Endothelial cell of umbilical vein (primary cell): ENCODE measurements at regions not wholly inside any gene's neighbourhood (a gene's known extent, or its start where the extent isn't known, plus 50 kb on each side); places are given as distances from the start of the nearest gene placed in this dataset.

ENCODE experiments used
- BruUV-seq: library from RNA; stranded (reverse); fragments of 400-500 nt; replicated peaks from 2 replicates; lab custom pipeline; 2021; lab: Mats Ljungman, UMichigan
- CTCF ChIA-PET: fragments of 300-600, 350-600 bp; sonication (Branson Sonifier 250); formaldehyde crosslinking; loops from one replicate; lab custom pipeline; 2021; ENCODE audit warnings: antibody characterized with exemption, inconsistent platforms; lab: Charles Lee
- POLR2A ChIA-PET: fragments of 300-600, 350-600 bp; sonication (Branson Sonifier 250); formaldehyde crosslinking; loops from one replicate; lab custom pipeline; 2021; ENCODE audit warnings: antibody characterized with exemption, inconsistent platforms; lab: Charles Lee
- DNase-seq: peaks from one replicate; pipeline ENCODE4 v3.0.0-alpha.2; 2011; ENCODE audit warnings: low read depth, low spot score
- FAIRE-seq: peaks from 2 replicates; lab custom pipeline; 2011; peaks lifted over from hg19 to GRCh38; lab: Jason Lieb, UNC
- H2AFZ ChIP-seq: 2 replicates; pipeline ENCODE4 v1.6.0; 2012; ENCODE audit warnings: low read depth, low read length, control low read depth, inconsistent platforms
- H3K27ac ChIP-seq: 2 replicates; pipeline ENCODE4 v1.5.1; 2011; ENCODE audit warnings: low read depth, mild to moderate bottlenecking, control low read depth, low read length, moderate library complexity; ENCODE audit not compliant: insufficient read depth
- H3K27me3 ChIP-seq, 2 experiments: 2 replicates each; pipeline versions ENCODE4 v1.6.0 to v1.6.1; 2011; ENCODE audit warnings: low read length in 2 of 2, mixed read lengths in 1 of 2; ENCODE audit not compliant: control insufficient read depth in 2 of 2, insufficient read depth in 2 of 2
- H3K36me3 ChIP-seq, 2 experiments: 2 replicates in 1 of 2; 3 replicates in 1 of 2; pipeline ENCODE4 v1.5.1; 2011; ENCODE audit warnings: low read length in 2 of 2, mild to moderate bottlenecking in 1 of 2, moderate library complexity in 1 of 2; ENCODE audit not compliant: control insufficient read depth in 2 of 2, insufficient read depth in 2 of 2; ENCODE audit errors: extremely low read depth in 1 of 2
- H3K4me1 ChIP-seq: 3 replicates; pipeline ENCODE4 v1.5.1; 2011; ENCODE audit warnings: mild to moderate bottlenecking, low read length; ENCODE audit not compliant: control insufficient read depth, insufficient read depth; ENCODE audit errors: extremely low read depth
- H3K4me2 ChIP-seq: 2 replicates; pipeline ENCODE4 v1.6.1; 2011; ENCODE audit warnings: low read length, control low read depth, mixed read lengths; ENCODE audit not compliant: insufficient read depth
- H3K4me3 ChIP-seq, 3 experiments: fragments of 200-600 bp in 1 of 3; sonication (generic), shearing (Covaris generic) in 1 of 3; replicated peaks in 1 of 3; 2 replicates each; pipeline ENCODE4 v1.5.1; 2011 to 2016; ENCODE audit warnings: control low read depth in 3 of 3, low read length in 3 of 3, mild to moderate bottlenecking in 2 of 3, inconsistent platforms in 1 of 3, low read depth in 1 of 3, moderate library complexity in 1 of 3; ENCODE audit not compliant: insufficient read depth in 1 of 3
- H3K79me2 ChIP-seq: 2 replicates; pipeline ENCODE4 v1.6.0; 2012; ENCODE audit warnings: low read length, inconsistent platforms; ENCODE audit not compliant: control insufficient read depth, insufficient read depth
- H3K9ac ChIP-seq: replicated peaks from 2 replicates; pipeline ENCODE3; 2011; ENCODE audit warnings: low read length, control low read depth; ENCODE audit not compliant: insufficient read depth; ENCODE audit errors: extremely low read depth
- H3K9me1 ChIP-seq: replicated peaks from 3 replicates; pipeline ENCODE4 v1.6.0; 2011; ENCODE audit warnings: mild to moderate bottlenecking, low read length; ENCODE audit not compliant: control insufficient read depth, insufficient read depth; ENCODE audit errors: extremely low read depth
- H3K9me3 ChIP-seq: replicated peaks from 2 replicates; pipeline ENCODE4 v1.5.1; 2012; ENCODE audit warnings: low read length, inconsistent platforms; ENCODE audit not compliant: control insufficient read depth, insufficient read depth
- H4K20me1 ChIP-seq: replicated peaks from 2 replicates; pipeline ENCODE3; 2011; ENCODE audit warnings: mild to moderate bottlenecking, low read length; ENCODE audit not compliant: control insufficient read depth, insufficient read depth; ENCODE audit errors: extremely low read depth
- EZH2 ChIP-seq: IDR thresholded peaks from 2 replicates; pipeline ENCODE4 v1.6.1; 2012; ENCODE audit warnings: borderline replicate concordance, low read depth, mild to moderate bottlenecking, moderate library complexity, low read length, inconsistent platforms; ENCODE audit not compliant: severe bottlenecking
- FOS ChIP-seq: IDR thresholded peaks from 2 replicates; pipeline ENCODE4 v1.6.1; 2011; ENCODE audit warnings: mild to moderate bottlenecking, low read length, moderate library complexity, borderline replicate concordance; ENCODE audit not compliant: insufficient read depth
- GATA2 ChIP-seq: IDR thresholded peaks from 2 replicates; pipeline ENCODE4 v1.7.0; 2011; ENCODE audit warnings: low read depth, mild to moderate bottlenecking, moderate library complexity, mixed read lengths, low read length; ENCODE audit not compliant: insufficient read length, insufficient read depth
- JUN ChIP-seq: IDR thresholded peaks from 2 replicates; pipeline ENCODE4 v1.6.1; 2011; ENCODE audit warnings: borderline replicate concordance, low read depth; ENCODE audit not compliant: insufficient read length, insufficient read depth
- MAX ChIP-seq: IDR thresholded peaks from 2 replicates; pipeline ENCODE4 v1.6.1; 2011; ENCODE audit not compliant: insufficient read depth, insufficient read length
- MYC ChIP-seq: IDR thresholded peaks from one replicate; pipeline ENCODE4 v1.6.1; 2011; ENCODE audit warnings: mild to moderate bottlenecking, low read depth, low read length
- POLR2A ChIP-seq: IDR thresholded peaks from 2 replicates; pipeline ENCODE4 v1.6.1; 2012; ENCODE audit warnings: low read depth, mild to moderate bottlenecking, control low read depth, low read length
- POLR2AphosphoS5 ChIP-seq: IDR thresholded peaks from 2 replicates; pipeline ENCODE4 v1.6.1; 2012; ENCODE audit warnings: low read depth, mild to moderate bottlenecking, control low read depth, low read length, moderate library complexity; ENCODE audit not compliant: insufficient read depth
- dilution Hi-C: fragments of 300-500 bp; cut with MboI; formaldehyde crosslinking; loops from one replicate; pipeline ENCODE4 v1.15.0; 2019; ENCODE audit warnings: low sequenced_read_pairs; ENCODE audit not compliant: extremely low pct_ligation_motif_present
- intact Hi-C: fragments of 100-400 bp; cut with micrococcal nuclease; formaldehyde crosslinking; loops from one replicate; pipeline ENCODE4 v1.10.0; 2022
- TF ChIP-seq, protein P1 (sequence below), 2 donors: IDR thresholded peaks; 1 replicate in 1 of 2; 2 replicates in 1 of 2; pipeline ENCODE4 v1.5.1; 2011; ENCODE audit warnings: low read length in 2 of 2, mild to moderate bottlenecking in 2 of 2, moderate library complexity in 2 of 2, control low read depth in 1 of 2, inconsistent platforms in 1 of 2, low read depth in 1 of 2; ENCODE audit not compliant: insufficient read depth in 1 of 2; ENCODE audit errors: extremely low read depth in 1 of 2

DNA sequence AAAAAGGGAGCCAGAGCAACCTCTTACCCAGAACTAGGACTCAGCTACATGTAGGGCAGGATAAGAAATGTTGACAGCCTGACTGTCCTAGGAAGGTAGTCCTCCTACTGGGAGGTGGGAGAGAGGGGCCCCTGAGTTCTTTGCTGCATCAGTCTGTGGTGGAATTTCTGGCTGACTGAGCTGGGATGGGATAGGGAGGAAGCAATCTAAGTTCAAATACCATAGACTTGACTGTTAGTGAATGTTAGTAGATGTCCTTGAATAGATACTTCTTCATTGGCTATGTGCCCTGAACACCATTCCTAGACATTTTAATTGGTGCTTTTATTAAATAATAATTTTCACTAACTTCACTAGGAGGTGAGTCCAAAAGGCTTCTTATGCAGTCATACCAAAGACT lies 1343.6 kb upstream of the CITED2 start:
- intact Hi-C loops: no loop called here
- ChIA-PET CTCF (no interaction called here), POLR2A (no interaction called here)
- no peaks in the 10 kb centered on the region for H3K9me1 ChIP-seq
- H3K79me2 ChIP-seq: no peaks in the 10 kb centered on the region
- H2AFZ ChIP-seq: no peak overlapping the region
- H3K9ac ChIP-seq: no peak overlapping the region
- H4K20me1 ChIP-seq: no peaks in the 10 kb centered on the region
- no TSS peak for BruUV-seq
- no peak overlapping the region for H3K4me2 ChIP-seq
- dilution Hi-C loops: no loop called here
- FAIRE-seq: peak; percentile 8
- H3K27ac ChIP-seq: no peak overlapping the region
- H3K9me3 ChIP-seq: no peaks in the 10 kb centered on the region
- H3K4me3 ChIP-seq: no peak overlapping the region
- no peaks in the 10 kb centered on the region for H3K27me3 ChIP-seq
- H3K4me1 ChIP-seq: no peaks in the 10 kb centered on the region
- TF ChIP-seq MYC (no peak), FOS (no peak), EZH2 (no peak), JUN (no peak), POLR2A (no peak), MAX (no peak), GATA2 (no peak), POLR2AphosphoS5 (no peak)
- TF ChIP-seq, protein P1, sequence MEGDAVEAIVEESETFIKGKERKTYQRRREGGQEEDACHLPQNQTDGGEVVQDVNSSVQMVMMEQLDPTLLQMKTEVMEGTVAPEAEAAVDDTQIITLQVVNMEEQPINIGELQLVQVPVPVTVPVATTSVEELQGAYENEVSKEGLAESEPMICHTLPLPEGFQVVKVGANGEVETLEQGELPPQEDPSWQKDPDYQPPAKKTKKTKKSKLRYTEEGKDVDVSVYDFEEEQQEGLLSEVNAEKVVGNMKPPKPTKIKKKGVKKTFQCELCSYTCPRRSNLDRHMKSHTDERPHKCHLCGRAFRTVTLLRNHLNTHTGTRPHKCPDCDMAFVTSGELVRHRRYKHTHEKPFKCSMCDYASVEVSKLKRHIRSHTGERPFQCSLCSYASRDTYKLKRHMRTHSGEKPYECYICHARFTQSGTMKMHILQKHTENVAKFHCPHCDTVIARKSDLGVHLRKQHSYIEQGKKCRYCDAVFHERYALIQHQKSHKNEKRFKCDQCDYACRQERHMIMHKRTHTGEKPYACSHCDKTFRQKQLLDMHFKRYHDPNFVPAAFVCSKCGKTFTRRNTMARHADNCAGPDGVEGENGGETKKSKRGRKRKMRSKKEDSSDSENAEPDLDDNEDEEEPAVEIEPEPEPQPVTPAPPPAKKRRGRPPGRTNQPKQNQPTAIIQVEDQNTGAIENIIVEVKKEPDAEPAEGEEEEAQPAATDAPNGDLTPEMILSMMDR (IDR thresholded peaks at IDR 0.05; ENCODE audit: extremely low read depth in 1 of 2, insufficient read depth in 1 of 2, low read depth in 1 of 2, low read length in 2 of 2): no peak
- H3K36me3 ChIP-seq: no peaks in the 10 kb centered on the region
- DNase-seq: no peak
